Lung (tissue), 11 donors: ENCODE measurements at regions not wholly inside any gene's neighbourhood (a gene's known extent, or its start where the extent isn't known, plus 50 kb on each side); places are given as distances from the start of the nearest gene placed in this dataset.
A peak's percentile ranks its signal among the peaks of the same experiment; 100 is the strongest.
"Not testable (repeated sequence)": the region's sequence is repeated elsewhere in the genome, so short reads cannot be mapped to it uniquely, and the experiment has no call there.

Experiments used
- ATAC-seq: fragments of 200-7000 bp; cut with Tn5 transposase; one replicate; pipeline ENCODE4 v1.9.1; 2020; ENCODE audit warnings: moderate number of reproducible peaks; ENCODE audit not compliant: insufficient read depth, low FRiP score
- DNase-seq, 3 donors: peaks; one replicate each; pipeline ENCODE4 v3.0.0-alpha.2; 2013 to 2017
- H3K27ac ChIP-seq, 2 donors: one replicate each; pipeline ENCODE4 v1.5.1; 2013; ENCODE audit warnings: mild to moderate bottlenecking in 2 of 2, moderate library complexity in 2 of 2, control low read depth in 1 of 2, inconsistent platforms in 1 of 2, low read depth in 1 of 2, low read length in 1 of 2
- H3K27me3 ChIP-seq, 3 donors: one replicate each; pipeline ENCODE4 v1.5.1; 2013; ENCODE audit warnings: low read length in 2 of 3; ENCODE audit not compliant: control insufficient read depth in 3 of 3, insufficient read depth in 3 of 3
- H3K36me3 ChIP-seq, 4 donors: one replicate each; pipeline ENCODE4 v1.5.1; 2013; ENCODE audit warnings: low read length in 4 of 4, mild to moderate bottlenecking in 1 of 4, moderate library complexity in 1 of 4; ENCODE audit not compliant: control insufficient read depth in 4 of 4, insufficient read depth in 4 of 4
- H3K4me1 ChIP-seq, 5 donors: one replicate each; pipeline ENCODE4 v1.5.1; 2013; ENCODE audit warnings: low read length in 5 of 5, mild to moderate bottlenecking in 2 of 5, moderate library complexity in 1 of 5; ENCODE audit not compliant: control insufficient read depth in 5 of 5, insufficient read depth in 5 of 5
- H3K4me3 ChIP-seq: one replicate; pipeline ENCODE4 v1.5.1; 2013; ENCODE audit warnings: mild to moderate bottlenecking, control low read depth, moderate library complexity
- H3K9ac ChIP-seq, 2 donors: one replicate each; pipeline ENCODE4 v1.5.1; 2013; ENCODE audit warnings: low read length in 2 of 2, control low read depth in 1 of 2; ENCODE audit not compliant: insufficient read depth in 1 of 2
- H3K9me3 ChIP-seq, 4 donors: one replicate each; pipeline ENCODE4 v1.5.1; 2013; ENCODE audit warnings: low read length in 3 of 4, mild to moderate bottlenecking in 1 of 4, moderate library complexity in 1 of 4; ENCODE audit not compliant: control insufficient read depth in 4 of 4, insufficient read depth in 3 of 4
- WGBS, 2 donors: extraction: QIAGEN DNeasy Blood & Tissue Kit; methylation state at CpG; one replicate each; pipeline ENCODE4 v1.1.7; 2013; 5-methylcytosine and 5-hydroxymethylcytosine counted together
- TF ChIP-seq, protein P1 (sequence below): IDR thresholded peaks from 2 replicates; pipeline ENCODE4 v1.5.1; 2012; ENCODE audit warnings: mild to moderate bottlenecking; ENCODE audit errors: control extremely low read depth, extremely low read depth
- donor health status: control.
- donor health status: control.
- donor health status: Bipolar disorder and iron deficiency.
- donor health status: healthy.
- donor health status: DM: yes; HTN: yes; CAD: no.

DNA sequence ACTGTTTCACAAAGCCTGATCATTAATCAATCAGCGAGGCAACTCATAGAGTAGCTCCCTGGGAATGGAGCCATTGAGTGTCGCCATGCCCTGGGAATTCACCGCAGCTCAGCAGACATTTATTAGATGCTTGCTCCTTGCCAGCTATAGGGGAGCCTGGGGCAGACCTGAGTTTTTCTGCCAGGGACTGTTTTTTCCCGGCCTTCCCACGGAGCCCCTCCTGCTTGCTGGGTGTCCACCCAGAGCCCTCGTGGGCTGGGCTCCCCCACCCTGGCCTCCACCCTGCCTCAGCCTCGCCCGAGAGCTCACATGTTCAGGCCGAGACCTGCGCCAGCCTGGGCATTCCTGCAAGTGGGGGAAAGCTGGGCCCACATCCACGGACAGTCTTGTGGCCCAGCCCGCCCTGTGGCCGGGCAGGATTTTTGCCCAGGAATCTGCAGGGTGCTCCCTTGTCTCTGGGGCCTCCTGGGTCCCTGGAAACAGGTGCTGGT lies 64.9 kb downstream of the SMIM38 start:
- TF ChIP-seq, protein P1, sequence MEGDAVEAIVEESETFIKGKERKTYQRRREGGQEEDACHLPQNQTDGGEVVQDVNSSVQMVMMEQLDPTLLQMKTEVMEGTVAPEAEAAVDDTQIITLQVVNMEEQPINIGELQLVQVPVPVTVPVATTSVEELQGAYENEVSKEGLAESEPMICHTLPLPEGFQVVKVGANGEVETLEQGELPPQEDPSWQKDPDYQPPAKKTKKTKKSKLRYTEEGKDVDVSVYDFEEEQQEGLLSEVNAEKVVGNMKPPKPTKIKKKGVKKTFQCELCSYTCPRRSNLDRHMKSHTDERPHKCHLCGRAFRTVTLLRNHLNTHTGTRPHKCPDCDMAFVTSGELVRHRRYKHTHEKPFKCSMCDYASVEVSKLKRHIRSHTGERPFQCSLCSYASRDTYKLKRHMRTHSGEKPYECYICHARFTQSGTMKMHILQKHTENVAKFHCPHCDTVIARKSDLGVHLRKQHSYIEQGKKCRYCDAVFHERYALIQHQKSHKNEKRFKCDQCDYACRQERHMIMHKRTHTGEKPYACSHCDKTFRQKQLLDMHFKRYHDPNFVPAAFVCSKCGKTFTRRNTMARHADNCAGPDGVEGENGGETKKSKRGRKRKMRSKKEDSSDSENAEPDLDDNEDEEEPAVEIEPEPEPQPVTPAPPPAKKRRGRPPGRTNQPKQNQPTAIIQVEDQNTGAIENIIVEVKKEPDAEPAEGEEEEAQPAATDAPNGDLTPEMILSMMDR: no peak
- no peak overlapping the region for H3K4me3 ChIP-seq
- H3K27ac ChIP-seq: no peak overlapping the region
- no peaks in the 10 kb centered on the region for H3K9me3 ChIP-seq
- WGBS, 2 donors: 89 to 95% methylated on average over 13 of the region's 13 CpGs
- H3K27me3 ChIP-seq: no peaks in the 10 kb centered on the region
- peak in 1 of 3 donors; percentile 29 for DNase-seq
- no peak for ATAC-seq
- H3K36me3 ChIP-seq: no peaks in the 10 kb centered on the region
- H3K4me1 ChIP-seq: peaks cover 0 to 11% (median 2%) of the 10 kb centered on the region in 5 donors
- H3K9ac ChIP-seq: no peak overlapping the region

DNA sequence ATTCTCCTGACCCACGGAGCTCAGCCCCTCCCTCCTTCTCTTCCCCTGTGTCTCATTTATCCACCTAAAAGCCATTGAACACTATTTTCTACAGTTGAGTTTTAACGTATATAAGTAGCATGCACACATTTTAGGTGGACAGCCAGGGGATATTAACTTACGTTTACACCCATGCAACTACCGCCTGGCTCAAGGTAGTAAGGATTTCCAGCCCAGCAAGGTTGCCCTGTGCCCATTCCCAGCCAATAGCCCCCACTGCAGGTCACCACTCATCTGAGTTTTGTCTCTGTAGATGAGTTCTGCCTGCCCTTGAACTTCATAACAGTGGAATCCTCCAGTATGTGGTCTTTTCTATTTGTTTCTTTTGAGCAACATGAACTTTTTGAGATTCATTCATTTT lies 65.4 kb downstream of the SMIM38 start:
- Histone ChIP-seq H3K27ac (no peak overlapping the region), H3K9me3 (no peaks in the 10 kb centered on the region), H3K9ac (no peak overlapping the region), H3K27me3 (no peaks in the 10 kb centered on the region), H3K4me1 (peaks cover 0 to 11% (median 0%) of the 10 kb centered on the region in 5 donors), H3K36me3 (no peaks in the 10 kb centered on the region), H3K4me3 (no peak overlapping the region)
- DNase-seq: no peak
- no peak for ATAC-seq
- 93 to 95% methylated on average over 4 of the region's 4 CpGs for WGBS, 2 donors
- TF ChIP-seq, protein P1: no peak

DNA sequence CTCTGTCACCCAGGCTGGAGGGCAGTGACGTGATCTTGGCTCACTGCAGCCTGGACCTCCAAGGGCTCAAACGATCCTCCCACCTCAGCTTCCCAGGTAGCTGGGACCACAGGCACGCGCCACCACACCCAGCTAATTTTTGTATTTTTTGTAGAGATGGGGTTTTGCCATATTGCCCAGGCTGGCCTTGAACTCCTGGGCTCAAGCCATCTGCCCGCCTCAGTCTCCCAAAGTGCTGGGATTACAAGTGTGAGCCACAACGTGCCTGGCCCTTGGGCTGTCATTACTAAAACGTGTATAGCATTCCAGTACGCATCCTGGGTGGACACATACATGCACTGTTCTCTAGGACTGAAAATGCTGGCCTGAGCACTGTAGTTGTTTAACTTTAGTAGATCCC lies 65.9 kb downstream of the SMIM38 start:
- H3K9me3 ChIP-seq, H3K9ac ChIP-seq, H3K4me3 ChIP-seq, H3K27ac ChIP-seq, H3K36me3 ChIP-seq, DNase-seq, H3K27me3 ChIP-seq, H3K4me1 ChIP-seq, ATAC-seq: not testable (repeated sequence)
- 93 to 94% methylated on average over 8 of the region's 8 CpGs for WGBS, 2 donors

DNA sequence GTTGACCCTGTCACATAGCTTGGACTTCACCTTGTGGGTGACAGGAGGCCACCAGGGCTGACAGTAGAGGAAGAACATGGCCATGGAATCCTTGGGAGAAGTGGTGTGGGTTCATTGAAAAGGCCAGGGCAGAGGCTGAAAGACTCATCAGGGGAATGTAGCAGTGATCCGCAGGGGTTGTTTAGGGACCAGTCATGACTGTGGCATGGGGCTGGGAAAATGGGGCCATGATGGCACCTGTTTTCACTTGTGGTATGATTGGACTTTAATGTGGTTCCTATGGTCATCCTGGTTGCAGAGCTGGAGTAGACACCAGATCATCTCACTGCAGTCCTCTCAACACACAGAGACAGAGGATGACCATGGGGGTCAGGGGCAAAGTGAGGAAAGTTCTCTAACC lies 66.7 kb upstream of the MYEOV start:
- Histone ChIP-seq H3K9me3 (no peaks in the 10 kb centered on the region), H3K9ac (no peak overlapping the region), H3K4me3 (no peak overlapping the region), H3K36me3 (no peaks in the 10 kb centered on the region), H3K4me1 (no peaks in the 10 kb centered on the region), H3K27ac (no peak overlapping the region), H3K27me3 (no peaks in the 10 kb centered on the region)
- no peak for ATAC-seq
- 94 to 98% methylated on average over 1 of the region's 1 CpG for WGBS, 2 donors
- no peak for DNase-seq
- TF ChIP-seq, protein P1: no peak
